ENCODE measurements at regions not wholly inside any gene's neighbourhood (a gene's known extent, or its start where the extent isn't known, plus 50 kb on each side); places are given as distances from the start of the nearest gene placed in this dataset.

- Histone ChIP-seq H3K9ac (ENCODE audit: insufficient read depth, low read depth, low read length) (no peak overlapping the region), H2AFZ (ENCODE audit: low read length) (no peak overlapping the region), H3K9me3 (ENCODE audit: low read length) (no peaks in the 10 kb centered on the region), H3K4me3 (replicated peaks in 1 of 3; ENCODE audit: insufficient read depth in 1 of 3, low read depth in 2 of 3, low read length in 3 of 3) (no peak overlapping the region), H3K36me3 (replicated peaks in 1 of 2; ENCODE audit: control insufficient read depth in 1 of 2, insufficient read depth in 2 of 2, low read length in 2 of 2) (no peaks in the 10 kb centered on the region), H3K27me3 (ENCODE audit: control insufficient read depth in 1 of 2, insufficient read depth in 2 of 2, low read length in 2 of 2) (no peaks in the 10 kb centered on the region; a peak in 1 of 5 replicates), H3K4me1 (ENCODE audit: insufficient read depth, low read length) (no peaks in the 10 kb centered on the region), H3K27ac (ENCODE audit: extremely low read length, insufficient read depth, low read length) (no peak overlapping the region), H3K79me2 (ENCODE audit: insufficient read depth, low read length) (no peaks in the 10 kb centered on the region), H4K20me1 (ENCODE audit: insufficient read depth, low read length) (no peaks in the 10 kb centered on the region), H3K4me2 (ENCODE audit: low read depth, low read length) (no peak overlapping the region)
- no TSS peak for BruUV-seq (replicated peaks)
- in situ Hi-C loops (cut with HindIII; ENCODE audit: extremely low pct_ligation_motif_present, low pct_unique_long_range_greater_than_20kb) (no loop called here), intact Hi-C loops (cut with micrococcal nuclease; ENCODE audit: unreplicated experiment) (no loop called here)
- ATAC-seq (no peak), DNase-seq (ENCODE audit: low spot score) (no peak), FAIRE-seq (no peak)
- ChIA-PET POLR2A (no interaction called here), CTCF (ENCODE audit: low intra/inter-chr PET ratio, low total read pairs) (no interaction called here)
- TF ChIP-seq ATF1 (CRISPR knock-in tag; IDR thresholded peaks at IDR 0.05) (no peak), KDM6A (CRISPR knock-in tag; IDR thresholded peaks at IDR 0.05; ENCODE audit: low read depth) (no peak), SMAD1 (CRISPR knock-in tag; IDR thresholded peaks at IDR 0.05; ENCODE audit: borderline replicate concordance, low read depth) (no peak), ZMYM4 (CRISPR knock-in tag; IDR thresholded peaks at IDR 0.05) (no peak), ZNF670 (CRISPR knock-in tag; IDR thresholded peaks at IDR 0.05; ENCODE audit: borderline replicate concordance) (no peak), ZNF331 (CRISPR knock-in tag; IDR thresholded peaks at IDR 0.05) (no peak), SNAI1 (CRISPR knock-in tag; IDR thresholded peaks at IDR 0.05; ENCODE audit: borderline replicate concordance) (no peak), ZNF136 (CRISPR knock-in tag; IDR thresholded peaks at IDR 0.05; ENCODE audit: low read depth) (no peak), IKZF4 (CRISPR knock-in tag; IDR thresholded peaks at IDR 0.05; ENCODE audit: borderline replicate concordance, low read depth, not compliant biosample characterization) (no peak), BCL3 (CRISPR knock-in tag; IDR thresholded peaks at IDR 0.05) (no peak), REPIN1 (CRISPR knock-in tag; IDR thresholded peaks at IDR 0.05; ENCODE audit: borderline replicate concordance, low read depth) (no peak), MLXIP (CRISPR knock-in tag; IDR thresholded peaks at IDR 0.05; ENCODE audit: borderline replicate concordance) (no peak)
These were observed 123.1 kb upstream of the HTR2A start for GRCh38 chr13:47019977-47020376.

Data from HepG2 (cell line).